HG02623 (cell line): ENCODE measurements at regions not wholly inside any gene's neighbourhood (a gene's known extent, or its start where the extent isn't known, plus 50 kb on each side); places are given as distances from the start of the nearest gene placed in this dataset.
"Not testable (repeated sequence)": the region's sequence is repeated elsewhere in the genome, so short reads cannot be mapped to it uniquely, and the experiment has no call there.

Experiments
- ATAC-seq: cut with Tn5 transposase; IDR thresholded peaks from one replicate; pipeline ENCODE4 v1.9.1; 2021; ENCODE audit warnings: moderate library complexity; ENCODE audit not compliant: unreplicated experiment

- no peak for ATAC-seq
Observed at GRCh38 chr9:108056805-108057386, 567.3 kb upstream of the KLF4 start.

GRCh38 chr9:108056084-108056804 is 566.7 kb upstream of the KLF4 start:
- no peak for ATAC-seq

GRCh38 chr9:108054131-108054630 is 564.6 kb upstream of the KLF4 start:
- no peak for ATAC-seq

DNA sequence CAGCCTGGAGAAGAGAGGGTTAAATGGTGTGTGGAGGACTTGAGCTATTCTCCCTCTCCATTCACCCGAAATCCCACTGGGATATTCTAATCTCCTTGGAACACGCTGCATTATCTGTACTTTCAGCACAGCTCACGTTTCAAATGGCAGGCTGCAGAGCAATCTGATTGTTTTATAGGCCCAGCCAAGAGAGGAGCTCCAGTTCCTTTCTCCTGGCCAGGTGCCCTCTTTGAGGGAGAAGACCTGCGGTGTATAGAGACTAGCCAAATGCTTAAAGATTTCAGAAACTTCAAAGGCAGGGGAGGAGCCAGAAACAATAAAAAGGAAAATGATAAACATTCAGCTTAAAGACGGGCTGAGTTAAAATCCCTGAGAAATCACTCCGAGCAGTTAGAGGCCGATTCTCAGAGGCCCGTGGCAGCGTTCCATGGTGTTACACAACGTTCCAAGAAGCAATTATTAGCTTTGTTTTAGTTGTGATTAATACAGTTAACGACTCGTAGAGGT is 564.0 kb upstream of the KLF4 start:
- ATAC-seq: no peak

DNA sequence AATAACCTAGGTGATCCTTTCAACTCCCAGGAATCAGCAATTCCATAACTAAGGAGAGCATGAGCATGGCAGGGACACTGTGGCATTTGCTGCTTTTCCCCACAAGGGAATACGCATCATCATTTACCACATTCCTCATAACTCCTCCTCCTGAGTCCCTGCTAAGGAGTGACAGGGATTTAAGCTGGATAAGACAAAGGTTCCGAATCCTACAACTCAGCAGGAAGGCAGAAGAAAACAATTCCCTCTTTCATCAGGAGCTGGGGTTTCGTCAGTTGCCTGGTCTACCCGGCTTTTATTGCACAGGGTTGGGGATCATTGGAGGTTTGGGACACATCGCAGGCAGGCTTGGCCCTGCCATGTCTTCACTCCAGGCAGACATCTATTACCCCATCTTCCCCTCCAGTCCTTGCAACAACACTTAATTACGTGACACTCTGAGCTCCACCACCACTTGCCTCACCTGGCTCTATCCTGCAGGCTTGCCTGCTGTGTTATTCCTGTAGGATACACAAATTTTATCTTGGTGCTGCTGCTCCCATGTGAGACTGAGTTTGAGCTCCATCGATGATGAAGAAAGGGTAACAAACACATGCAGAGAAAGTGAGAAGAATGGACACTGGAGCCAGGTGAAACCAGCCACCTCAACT is 563.0 kb upstream of the KLF4 start:
- ATAC-seq: no peak

- ATAC-seq: no peak
Observed at GRCh38 chr9:108050894-108051293, 561.3 kb upstream of the KLF4 start.

GRCh38 chr9:108049671-108050494 is 560.3 kb upstream of the KLF4 start:
- ATAC-seq: no peak

DNA sequence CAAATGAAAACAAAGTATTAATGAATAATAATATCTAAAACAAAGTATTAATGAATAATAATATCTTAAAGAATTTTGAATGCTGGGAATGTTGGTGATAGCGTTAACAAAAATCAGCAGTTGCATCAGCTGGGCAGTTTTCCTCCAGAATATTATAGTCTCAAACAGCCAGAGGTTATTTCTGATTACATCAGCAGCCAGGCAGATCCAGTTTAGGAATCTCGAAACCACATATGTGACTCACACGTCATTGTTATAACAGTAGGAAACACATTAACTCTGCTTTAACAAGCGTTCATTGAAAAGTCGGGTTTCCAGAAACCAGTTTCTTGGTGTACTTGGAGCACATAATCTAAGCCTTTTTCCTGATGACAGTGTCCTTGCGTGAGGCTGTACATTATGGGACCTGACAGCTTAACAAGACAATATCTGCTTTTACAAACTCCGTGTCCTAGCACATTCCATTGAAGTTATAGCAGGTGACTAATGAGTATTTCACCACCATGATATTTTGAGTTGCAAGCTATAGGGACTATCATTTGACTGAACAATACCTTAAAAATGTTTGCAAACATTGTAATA is 559.5 kb upstream of the KLF4 start:
- ATAC-seq: no peak

- no peak for ATAC-seq
Observed at GRCh38 chr9:108048406-108049025, 558.9 kb upstream of the KLF4 start.

DNA sequence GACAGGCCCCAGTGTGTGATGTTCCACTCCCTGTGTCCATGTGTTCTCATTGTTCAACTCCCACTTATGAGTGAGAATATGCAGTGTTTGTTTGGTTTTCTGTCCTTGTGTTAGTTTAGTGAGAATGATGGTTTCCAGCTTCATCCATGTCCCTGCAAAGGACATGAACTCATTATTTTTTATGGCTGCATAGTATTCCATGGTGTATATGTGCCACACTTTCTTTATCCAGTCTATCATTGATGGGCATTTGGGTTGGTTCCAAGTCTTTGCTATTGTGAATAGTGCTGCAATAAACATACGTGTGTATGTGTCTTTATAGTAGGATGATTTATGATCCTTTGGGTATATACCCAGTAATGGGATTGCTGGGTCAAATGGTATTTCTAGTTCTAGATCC is 558.2 kb upstream of the KLF4 start:
- ATAC-seq: not testable (repeated sequence)

DNA sequence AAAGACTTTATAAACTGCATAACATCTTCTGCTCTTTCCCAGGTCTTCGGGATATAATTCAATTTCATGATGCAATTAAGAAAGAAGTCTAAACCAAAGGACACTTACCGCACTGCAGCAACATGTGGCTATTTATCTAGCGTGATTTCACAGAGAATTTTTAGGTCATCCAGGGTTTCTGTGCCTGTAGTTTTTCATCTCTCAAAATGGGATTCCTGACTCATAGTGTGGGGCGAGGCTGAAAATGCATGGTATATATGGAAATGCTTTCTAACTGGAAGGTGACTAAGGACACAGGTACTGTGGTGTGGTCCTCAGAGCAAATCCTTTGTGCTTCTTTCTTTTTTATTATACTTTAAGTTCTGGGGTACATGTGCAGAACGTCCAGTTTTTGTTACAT is 557.7 kb upstream of the KLF4 start:
- no peak for ATAC-seq

- no peak for ATAC-seq
Observed at GRCh38 chr9:108045851-108046250, 556.3 kb upstream of the KLF4 start.

GRCh38 chr9:108043585-108043984 is 554.0 kb upstream of the KLF4 start:
- ATAC-seq: no peak

GRCh38 chr9:108041551-108041950 is 552.0 kb upstream of the KLF4 start:
- no peak for ATAC-seq

DNA sequence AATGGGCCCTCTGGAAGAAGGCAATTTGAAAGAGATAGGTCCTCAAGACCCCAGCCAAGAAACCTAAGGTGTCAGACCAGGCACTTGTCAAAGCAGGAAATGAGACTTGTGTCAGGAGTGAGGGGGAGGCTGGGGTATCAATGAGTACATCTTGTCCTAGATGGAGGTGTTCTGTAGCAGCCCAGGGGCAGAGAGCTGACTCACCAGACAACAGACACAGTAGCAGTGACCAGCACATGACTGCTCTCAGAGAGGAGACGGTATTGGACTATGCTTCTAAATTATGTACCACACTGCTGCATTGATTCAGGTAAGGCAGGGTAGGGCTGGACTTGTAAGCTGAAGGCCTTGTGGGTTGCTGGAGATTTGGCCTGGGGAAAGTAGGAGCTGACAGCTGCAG is 551.2 kb upstream of the KLF4 start:
- ATAC-seq: no peak

DNA sequence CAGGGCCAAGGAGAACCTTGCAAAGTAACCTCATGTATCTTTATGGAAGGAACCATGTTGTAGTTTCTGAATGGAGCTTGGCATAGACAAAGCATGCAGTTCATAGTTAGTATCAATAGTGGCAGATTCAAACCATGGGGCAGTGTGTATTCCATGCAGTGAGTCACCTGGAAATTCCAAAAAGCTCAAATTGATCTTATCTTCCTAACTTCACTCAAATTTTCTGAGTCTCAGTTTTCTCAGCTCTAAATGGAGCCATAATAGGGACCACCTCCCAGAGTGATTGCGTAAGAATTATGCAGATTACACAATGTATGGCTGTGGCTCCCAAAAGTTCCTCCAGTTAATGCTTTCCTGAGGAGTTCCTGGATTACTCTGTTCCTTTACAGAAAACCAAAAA is 549.9 kb upstream of the KLF4 start:
- no peak for ATAC-seq

- ATAC-seq: no peak
Observed at GRCh38 chr9:108039012-108039411, 549.4 kb upstream of the KLF4 start.

DNA sequence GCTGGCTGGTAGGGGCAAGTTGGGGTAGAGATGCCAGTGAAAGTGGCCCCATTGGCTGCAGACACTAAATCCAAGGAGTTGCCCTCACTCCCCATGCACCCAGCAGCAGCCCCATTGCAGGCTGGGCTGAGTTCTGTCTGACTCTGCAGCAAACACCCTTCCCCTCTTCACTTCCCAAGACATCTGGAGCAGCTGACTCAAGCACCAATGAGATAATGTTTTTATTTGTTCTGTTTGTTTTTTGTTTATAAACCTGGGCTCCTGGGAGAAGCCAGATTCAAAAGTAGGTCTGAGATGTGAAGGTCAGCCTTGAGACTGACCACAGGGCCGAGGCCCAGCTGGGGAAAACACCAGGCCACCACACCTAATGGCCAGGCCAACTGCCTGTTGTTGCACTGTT is 545.9 kb upstream of the KLF4 start:
- ATAC-seq: no peak

GRCh38 chr9:108033976-108034964 is 544.7 kb upstream of the KLF4 start:
- ATAC-seq: no peak
